HG03565 (cell line): ENCODE measurements at regions not wholly inside any gene's neighbourhood (a gene's known extent, or its start where the extent isn't known, plus 50 kb on each side); places are given as distances from the start of the nearest gene placed in this dataset.

ENCODE experiments used
- ATAC-seq: cut with Tn5 transposase; IDR thresholded peaks from one replicate; pipeline ENCODE4 v1.9.1; 2021; ENCODE audit warnings: mild to moderate bottlenecking, moderate library complexity; ENCODE audit not compliant: unreplicated experiment

GRCh38 chr5:56561455-56561854 is 253.9 kb upstream of the MAP3K1 start:
- ATAC-seq = no peak

GRCh38 chr5:56558131-56558745 is 257.1 kb upstream of the MAP3K1 start:
- ATAC-seq = no peak

GRCh38 chr5:56557198-56557597 is 258.2 kb upstream of the MAP3K1 start:
- no peak for ATAC-seq

- no peak for ATAC-seq
These were observed 262.6 kb upstream of the MAP3K1 start for GRCh38 chr5:56552612-56553268.

GRCh38 chr5:56550227-56550626 is 265.1 kb upstream of the MAP3K1 start:
- ATAC-seq = no peak

- ATAC-seq = no peak
These were observed 266.1 kb upstream of the MAP3K1 start for GRCh38 chr5:56549096-56549886.

GRCh38 chr5:56545016-56545415 is 270.3 kb upstream of the MAP3K1 start:
- no peak for ATAC-seq

GRCh38 chr5:56543441-56544388 is 271.6 kb upstream of the MAP3K1 start:
- no peak for ATAC-seq

GRCh38 chr5:56540266-56540665 is 275.1 kb upstream of the MAP3K1 start:
- ATAC-seq = no peak

- no peak for ATAC-seq
These were observed 276.8 kb upstream of the MAP3K1 start for GRCh38 chr5:56538580-56538979.

GRCh38 chr5:56535347-56535746 is 280.0 kb upstream of the MAP3K1 start:
- ATAC-seq = no peak

- no peak for ATAC-seq
These were observed 281.1 kb upstream of the MAP3K1 start for GRCh38 chr5:56534102-56534829.

- ATAC-seq = no peak
These were observed 282.9 kb upstream of the MAP3K1 start for GRCh38 chr5:56532466-56532865.

GRCh38 chr5:56530626-56531138 is 284.7 kb upstream of the MAP3K1 start:
- no peak for ATAC-seq

- ATAC-seq = no peak
These were observed 285.5 kb upstream of the MAP3K1 start for GRCh38 chr5:56529666-56530430.

- no peak for ATAC-seq
These were observed 288.2 kb upstream of the MAP3K1 start for GRCh38 chr5:56527174-56527573.

GRCh38 chr5:56525113-56525512 is 290.2 kb upstream of the MAP3K1 start:
- ATAC-seq = no peak

GRCh38 chr5:56523790-56524575 is 290.9 kb upstream of the ANKRD55 start:
- no peak for ATAC-seq

- no peak for ATAC-seq
These were observed 289.8 kb upstream of the ANKRD55 start for GRCh38 chr5:56522960-56523359.
